Liver (tissue), 8 donors: ENCODE measurements at regions not wholly inside any gene's neighbourhood (a gene's known extent, or its start where the extent isn't known, plus 50 kb on each side); places are given as distances from the start of the nearest gene placed in this dataset.
A peak's percentile ranks its signal among the peaks of the same experiment; 100 is the strongest.

Experiments used
- DNase-seq: peaks from one replicate; pipeline ENCODE4 v3.0.0-alpha.2; 2017; ENCODE audit warnings: low spot score
- H3K27ac ChIP-seq, 2 donors: one replicate each; pipeline ENCODE4 v1.7.0; 2013; ENCODE audit warnings: inconsistent platforms in 2 of 2, low read length in 2 of 2, control low read depth in 1 of 2, low read depth in 1 of 2, mild to moderate bottlenecking in 1 of 2
- H3K27me3 ChIP-seq, 4 donors: one replicate each; pipeline versions ENCODE4 v1.6.1 to v1.7.0; 2013; ENCODE audit warnings: low read length in 3 of 4, inconsistent platforms in 1 of 4, mild to moderate bottlenecking in 1 of 4, moderate library complexity in 1 of 4; ENCODE audit not compliant: control insufficient read depth in 4 of 4, insufficient read depth in 4 of 4
- H3K36me3 ChIP-seq, 4 donors: one replicate each; pipeline versions ENCODE4 v1.6.1 to v1.7.0; 2013; ENCODE audit warnings: low read length in 3 of 4, mild to moderate bottlenecking in 3 of 4, low read depth in 1 of 4, moderate library complexity in 1 of 4; ENCODE audit not compliant: control insufficient read depth in 4 of 4, insufficient read depth in 3 of 4
- H3K4me1 ChIP-seq, 4 donors: one replicate each; pipeline versions ENCODE4 v1.6.1 to v1.7.0; 2013; ENCODE audit warnings: low read length in 3 of 4, mild to moderate bottlenecking in 3 of 4, moderate library complexity in 1 of 4; ENCODE audit not compliant: control insufficient read depth in 4 of 4, insufficient read depth in 4 of 4
- H3K4me3 ChIP-seq, 3 donors: one replicate each; pipeline versions ENCODE4 v1.6.1 to v1.7.0; 2013; ENCODE audit warnings: low read length in 3 of 3, control low read depth in 1 of 3, low read depth in 1 of 3, mild to moderate bottlenecking in 1 of 3
- H3K9ac ChIP-seq, 2 donors: one replicate each; pipeline ENCODE4 v1.7.0; 2013; ENCODE audit warnings: low read length in 2 of 2, mild to moderate bottlenecking in 2 of 2, moderate library complexity in 2 of 2, control low read depth in 1 of 2, low read depth in 1 of 2
- H3K9me3 ChIP-seq, 4 donors: one replicate each; pipeline versions ENCODE4 v1.6.1 to v1.7.0; 2013; ENCODE audit warnings: low read length in 3 of 4; ENCODE audit not compliant: control insufficient read depth in 4 of 4
- EGR1 ChIP-seq, 2 donors: IDR thresholded peaks; 2 replicates each; pipeline ENCODE4 v1.6.1; 2016 to 2018; ENCODE audit warnings: antibody characterized with exemption in 2 of 2, low read depth in 2 of 2
- FOXA2 ChIP-seq: IDR thresholded peaks from 2 replicates; pipeline ENCODE4 v1.6.1; 2016; ENCODE audit warnings: antibody characterized with exemption
- GABPA ChIP-seq, 2 donors: IDR thresholded peaks in 1 of 2; conservative IDR thresholded peaks in 1 of 2; 2 replicates each; pipeline ENCODE4 v1.6.1; 2016; ENCODE audit warnings: antibody characterized with exemption in 2 of 2, mild to moderate bottlenecking in 1 of 2, moderate library complexity in 1 of 2
- HNF4A ChIP-seq, 2 donors: conservative IDR thresholded peaks; 2 replicates each; pipeline ENCODE4 v1.6.1; 2016; ENCODE audit warnings: antibody characterized with exemption in 2 of 2, mild to moderate bottlenecking in 2 of 2
- HNF4G ChIP-seq: IDR thresholded peaks from 2 replicates; pipeline ENCODE4 v1.6.1; 2016; ENCODE audit warnings: antibody characterized with exemption
- JUND ChIP-seq, 2 donors: IDR thresholded peaks; 2 replicates each; pipeline ENCODE4 v1.6.1; 2016; ENCODE audit warnings: antibody characterized with exemption in 2 of 2
- NR2F2 ChIP-seq: IDR thresholded peaks from 2 replicates; pipeline ENCODE4 v1.6.1; 2016; ENCODE audit warnings: antibody characterized with exemption
- RAD21 ChIP-seq, 2 donors: IDR thresholded peaks; 2 replicates each; pipeline ENCODE4 v1.6.1; 2016; ENCODE audit warnings: antibody characterized with exemption in 2 of 2, mild to moderate bottlenecking in 2 of 2
- RXRA ChIP-seq, 2 donors: IDR thresholded peaks; 2 replicates each; pipeline ENCODE4 v1.6.1; 2017 to 2018; ENCODE audit warnings: antibody characterized with exemption in 2 of 2, mild to moderate bottlenecking in 1 of 2
- SP1 ChIP-seq: IDR thresholded peaks from 2 replicates; pipeline ENCODE4 v1.6.1; 2018; ENCODE audit warnings: antibody characterized with exemption, mild to moderate bottlenecking
- TAF1 ChIP-seq: conservative IDR thresholded peaks from 2 replicates; pipeline ENCODE4 v1.6.1; 2016; ENCODE audit warnings: antibody characterized with exemption, mild to moderate bottlenecking
- YY1 ChIP-seq: IDR thresholded peaks from 2 replicates; pipeline ENCODE4 v1.6.1; 2016; ENCODE audit warnings: antibody characterized with exemption, mild to moderate bottlenecking
- WGBS: extraction: QIAGEN DNeasy Blood & Tissue Kit; methylation state at CpG from one replicate; pipeline ENCODE4 v1.1.7; 2013; 5-methylcytosine and 5-hydroxymethylcytosine counted together
- TF ChIP-seq, protein P1 (sequence below): fragments of 150-350 bp; IDR thresholded peaks from 2 replicates; pipeline ENCODE4 v1.5.1; 2017; ENCODE audit warnings: improper control_type of control experiment, low read depth, low read length; ENCODE audit not compliant: missing input control
- TF ChIP-seq, protein P2 (sequence below): IDR thresholded peaks from 2 replicates; pipeline ENCODE4 v1.6.1; 2016; ENCODE audit warnings: antibody characterized with exemption
- TF ChIP-seq, protein P3 (sequence below): IDR thresholded peaks from 2 replicates; pipeline ENCODE4 v1.6.1; 2016; ENCODE audit warnings: antibody characterized with exemption
- TF ChIP-seq, protein P4 (sequence below): IDR thresholded peaks from 2 replicates; pipeline ENCODE4 v1.6.1; 2016; ENCODE audit warnings: antibody characterized with exemption, mild to moderate bottlenecking
- donor health status: healthy.
- donor health status: healthy.
- donor health status: healthy.
- donor health status: healthy.
- donor health status: healthy.

DNA sequence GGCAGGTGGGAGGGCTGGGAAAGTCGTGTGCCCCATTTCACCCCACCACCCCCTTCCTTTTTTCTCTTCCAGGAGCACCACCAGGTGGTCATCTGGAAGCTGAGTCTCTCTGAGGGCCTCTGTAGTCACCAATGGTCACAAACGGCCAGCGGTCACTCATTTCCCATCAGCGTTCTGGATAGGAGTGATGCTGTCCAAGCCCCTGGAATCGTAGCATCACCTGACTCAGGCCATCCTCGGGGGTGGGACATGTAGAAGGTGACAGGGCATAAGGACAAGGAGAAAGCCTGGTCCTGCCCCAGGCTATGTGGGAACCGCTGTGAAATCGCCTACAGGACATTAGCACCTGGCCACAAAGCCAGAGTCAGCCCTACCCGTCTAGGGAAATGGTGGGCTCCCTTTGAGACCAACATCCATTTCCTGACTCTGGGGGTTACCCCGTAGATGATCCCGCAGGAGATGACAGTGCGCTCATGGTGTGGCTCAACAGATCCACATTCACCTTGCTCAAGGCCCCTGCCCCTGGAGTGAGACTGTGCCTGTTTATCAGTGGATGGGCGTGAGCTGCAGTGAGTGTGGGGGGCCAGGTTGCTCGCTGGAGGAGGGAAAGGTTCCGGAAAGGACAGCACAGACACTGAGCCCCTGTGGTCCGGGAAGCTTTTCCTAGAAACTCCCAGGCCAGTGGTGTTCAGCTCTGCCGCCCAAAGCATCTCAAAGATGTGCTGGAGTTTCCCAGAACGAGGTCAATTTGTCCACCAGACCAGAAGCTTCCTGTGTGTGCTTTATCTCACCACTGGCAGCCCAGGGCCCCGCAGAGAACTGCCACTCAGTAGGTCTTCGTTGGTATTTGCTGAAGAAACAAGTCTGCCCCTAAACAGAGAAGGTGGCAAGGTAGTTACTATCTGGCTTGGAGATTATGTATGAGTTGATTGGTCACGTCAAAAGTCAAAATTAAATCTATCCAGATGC lies 61.1 kb upstream of the UNC5A start:
- Histone ChIP-seq H3K9ac (no peak overlapping the region), H3K9me3 (no peaks in the 10 kb centered on the region), H3K4me3 (no peak overlapping the region), H3K27me3 (peaks cover 0 to 15% (median 3%) of the 10 kb centered on the region in 4 donors), H3K36me3 (no peaks in the 10 kb centered on the region), H3K4me1 (no peaks in the 10 kb centered on the region), H3K27ac (no peak overlapping the region)
- TF ChIP-seq GABPA (IDR thresholded peaks at IDR 0.05 in 1 of 2, conservative IDR thresholded peaks at IDR 0.05 in 1 of 2), result no peak
- TF ChIP-seq RAD21 (IDR thresholded peaks at IDR 0.05), result no peak
- DNase-seq, result peak; percentile 17
- WGBS, result 73% methylated on average over 21 of the region's 21 CpGs

DNA sequence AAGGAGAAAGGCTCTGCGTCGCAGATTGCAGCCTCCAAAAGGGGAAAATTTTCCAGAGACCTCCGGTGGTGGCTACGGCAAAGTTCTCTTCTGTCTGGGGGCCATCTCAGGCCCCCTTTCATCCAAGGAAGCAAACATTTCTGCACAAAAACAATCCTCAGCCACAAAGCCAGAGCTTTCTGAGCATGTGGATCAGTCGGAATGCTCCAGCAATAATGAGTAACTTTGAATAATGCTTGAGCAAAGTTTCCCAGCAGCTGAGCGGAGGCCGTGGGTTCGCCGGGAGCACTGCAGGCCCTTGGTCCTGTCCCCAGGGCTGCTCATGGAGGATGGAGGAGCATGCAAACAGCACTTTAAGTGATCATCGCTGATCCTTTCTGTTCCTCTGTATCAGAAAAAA lies 60.2 kb upstream of the UNC5A start:
- Histone ChIP-seq H3K36me3 (no peaks in the 10 kb centered on the region), H3K27ac (no peak overlapping the region), H3K9ac (no peak overlapping the region), H3K4me1 (no peaks in the 10 kb centered on the region), H3K9me3 (no peaks in the 10 kb centered on the region), H3K27me3 (peaks cover 0 to 10% (median 3%) of the 10 kb centered on the region in 4 donors), H3K4me3 (no peak overlapping the region)
- peak; percentile 5 for DNase-seq
- 62% methylated on average over 10 of the region's 10 CpGs for WGBS
- TF ChIP-seq, protein P1, sequence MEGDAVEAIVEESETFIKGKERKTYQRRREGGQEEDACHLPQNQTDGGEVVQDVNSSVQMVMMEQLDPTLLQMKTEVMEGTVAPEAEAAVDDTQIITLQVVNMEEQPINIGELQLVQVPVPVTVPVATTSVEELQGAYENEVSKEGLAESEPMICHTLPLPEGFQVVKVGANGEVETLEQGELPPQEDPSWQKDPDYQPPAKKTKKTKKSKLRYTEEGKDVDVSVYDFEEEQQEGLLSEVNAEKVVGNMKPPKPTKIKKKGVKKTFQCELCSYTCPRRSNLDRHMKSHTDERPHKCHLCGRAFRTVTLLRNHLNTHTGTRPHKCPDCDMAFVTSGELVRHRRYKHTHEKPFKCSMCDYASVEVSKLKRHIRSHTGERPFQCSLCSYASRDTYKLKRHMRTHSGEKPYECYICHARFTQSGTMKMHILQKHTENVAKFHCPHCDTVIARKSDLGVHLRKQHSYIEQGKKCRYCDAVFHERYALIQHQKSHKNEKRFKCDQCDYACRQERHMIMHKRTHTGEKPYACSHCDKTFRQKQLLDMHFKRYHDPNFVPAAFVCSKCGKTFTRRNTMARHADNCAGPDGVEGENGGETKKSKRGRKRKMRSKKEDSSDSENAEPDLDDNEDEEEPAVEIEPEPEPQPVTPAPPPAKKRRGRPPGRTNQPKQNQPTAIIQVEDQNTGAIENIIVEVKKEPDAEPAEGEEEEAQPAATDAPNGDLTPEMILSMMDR, result no peak

DNA sequence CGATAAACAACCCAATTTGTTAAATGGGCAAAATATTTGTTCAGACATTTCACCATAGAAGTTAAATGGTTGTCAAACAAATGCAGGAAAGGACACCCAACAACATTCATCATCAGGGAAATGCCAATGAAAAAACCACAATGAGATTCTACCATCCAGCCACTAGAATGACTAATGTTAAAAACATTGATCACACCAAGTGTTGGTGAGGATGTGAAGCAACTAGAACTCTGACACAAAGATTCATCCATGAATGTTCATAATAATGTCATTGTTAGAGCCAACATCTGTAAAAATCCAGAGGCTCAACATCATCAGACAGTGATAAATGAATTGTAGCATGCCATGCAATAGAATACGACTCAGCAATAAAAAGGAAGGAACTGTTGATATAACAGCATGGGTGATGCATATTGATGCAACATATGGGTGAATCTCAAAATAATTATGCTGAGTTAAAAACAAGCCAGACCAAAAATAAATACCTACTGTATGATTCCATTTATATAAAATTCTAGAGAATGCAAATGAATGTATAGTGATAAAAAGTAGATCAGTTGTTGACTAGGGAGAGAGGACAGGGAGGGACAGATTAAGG lies 55.9 kb upstream of the UNC5A start:
- Histone ChIP-seq H3K27ac (no peak overlapping the region), H3K27me3 (peaks cover 0 to 2% (median 0%) of the 10 kb centered on the region in 4 donors), H3K9me3 (no peaks in the 10 kb centered on the region), H3K9ac (no peak overlapping the region), H3K4me1 (no peaks in the 10 kb centered on the region), H3K4me3 (no peak overlapping the region), H3K36me3 (no peaks in the 10 kb centered on the region)
- 94% methylated on average over 2 of the region's 2 CpGs for WGBS
- DNase-seq, result no peak
- TF ChIP-seq, protein P1, result no peak
- TF ChIP-seq, protein P2, sequence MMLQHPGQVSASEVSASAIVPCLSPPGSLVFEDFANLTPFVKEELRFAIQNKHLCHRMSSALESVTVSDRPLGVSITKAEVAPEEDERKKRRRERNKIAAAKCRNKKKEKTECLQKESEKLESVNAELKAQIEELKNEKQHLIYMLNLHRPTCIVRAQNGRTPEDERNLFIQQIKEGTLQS, result no peak
- TF ChIP-seq HNF4A (conservative IDR thresholded peaks at IDR 0.05) (no peak), HNF4G (no peak), RXRA (IDR thresholded peaks at IDR 0.05) (no peak), SP1 (no peak), JUND (IDR thresholded peaks at IDR 0.05) (no peak), FOXA2 (no peak), EGR1 (IDR thresholded peaks at IDR 0.05; ENCODE audit: low read depth in 2 of 2) (no peak), NR2F2 (no peak), TAF1 (no peak), GABPA (IDR thresholded peaks at IDR 0.05 in 1 of 2, conservative IDR thresholded peaks at IDR 0.05 in 1 of 2) (no peak), YY1 (no peak)
- TF ChIP-seq, protein P3, sequence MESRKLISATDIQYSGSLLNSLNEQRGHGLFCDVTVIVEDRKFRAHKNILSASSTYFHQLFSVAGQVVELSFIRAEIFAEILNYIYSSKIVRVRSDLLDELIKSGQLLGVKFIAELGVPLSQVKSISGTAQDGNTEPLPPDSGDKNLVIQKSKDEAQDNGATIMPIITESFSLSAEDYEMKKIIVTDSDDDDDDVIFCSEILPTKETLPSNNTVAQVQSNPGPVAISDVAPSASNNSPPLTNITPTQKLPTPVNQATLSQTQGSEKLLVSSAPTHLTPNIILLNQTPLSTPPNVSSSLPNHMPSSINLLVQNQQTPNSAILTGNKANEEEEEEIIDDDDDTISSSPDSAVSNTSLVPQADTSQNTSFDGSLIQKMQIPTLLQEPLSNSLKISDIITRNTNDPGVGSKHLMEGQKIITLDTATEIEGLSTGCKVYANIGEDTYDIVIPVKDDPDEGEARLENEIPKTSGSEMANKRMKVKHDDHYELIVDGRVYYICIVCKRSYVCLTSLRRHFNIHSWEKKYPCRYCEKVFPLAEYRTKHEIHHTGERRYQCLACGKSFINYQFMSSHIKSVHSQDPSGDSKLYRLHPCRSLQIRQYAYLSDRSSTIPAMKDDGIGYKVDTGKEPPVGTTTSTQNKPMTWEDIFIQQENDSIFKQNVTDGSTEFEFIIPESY, result no peak
- TF ChIP-seq, protein P4, sequence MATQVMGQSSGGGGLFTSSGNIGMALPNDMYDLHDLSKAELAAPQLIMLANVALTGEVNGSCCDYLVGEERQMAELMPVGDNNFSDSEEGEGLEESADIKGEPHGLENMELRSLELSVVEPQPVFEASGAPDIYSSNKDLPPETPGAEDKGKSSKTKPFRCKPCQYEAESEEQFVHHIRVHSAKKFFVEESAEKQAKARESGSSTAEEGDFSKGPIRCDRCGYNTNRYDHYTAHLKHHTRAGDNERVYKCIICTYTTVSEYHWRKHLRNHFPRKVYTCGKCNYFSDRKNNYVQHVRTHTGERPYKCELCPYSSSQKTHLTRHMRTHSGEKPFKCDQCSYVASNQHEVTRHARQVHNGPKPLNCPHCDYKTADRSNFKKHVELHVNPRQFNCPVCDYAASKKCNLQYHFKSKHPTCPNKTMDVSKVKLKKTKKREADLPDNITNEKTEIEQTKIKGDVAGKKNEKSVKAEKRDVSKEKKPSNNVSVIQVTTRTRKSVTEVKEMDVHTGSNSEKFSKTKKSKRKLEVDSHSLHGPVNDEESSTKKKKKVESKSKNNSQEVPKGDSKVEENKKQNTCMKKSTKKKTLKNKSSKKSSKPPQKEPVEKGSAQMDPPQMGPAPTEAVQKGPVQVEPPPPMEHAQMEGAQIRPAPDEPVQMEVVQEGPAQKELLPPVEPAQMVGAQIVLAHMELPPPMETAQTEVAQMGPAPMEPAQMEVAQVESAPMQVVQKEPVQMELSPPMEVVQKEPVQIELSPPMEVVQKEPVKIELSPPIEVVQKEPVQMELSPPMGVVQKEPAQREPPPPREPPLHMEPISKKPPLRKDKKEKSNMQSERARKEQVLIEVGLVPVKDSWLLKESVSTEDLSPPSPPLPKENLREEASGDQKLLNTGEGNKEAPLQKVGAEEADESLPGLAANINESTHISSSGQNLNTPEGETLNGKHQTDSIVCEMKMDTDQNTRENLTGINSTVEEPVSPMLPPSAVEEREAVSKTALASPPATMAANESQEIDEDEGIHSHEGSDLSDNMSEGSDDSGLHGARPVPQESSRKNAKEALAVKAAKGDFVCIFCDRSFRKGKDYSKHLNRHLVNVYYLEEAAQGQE, result no peak
